Skin epidermis (tissue), 12 donors: ENCODE measurements at regions not wholly inside any gene's neighbourhood (a gene's known extent, or its start where the extent isn't known, plus 50 kb on each side); places are given as distances from the start of the nearest gene placed in this dataset.

Experiments
- H3K27ac ChIP-seq, 21 experiments: fragments of 200-600 bp; sonication (generic) in 11 of 21; one replicate each; pipeline ENCODE4 v1.5.0; 2020; ENCODE audit warnings: mild to moderate bottlenecking in 3 of 21, inconsistent platforms in 2 of 21, moderate library complexity in 2 of 21
- H3K4me3 ChIP-seq, 7 experiments: fragments of 200-600 bp; sonication (generic) in 2 of 7; one replicate each; pipeline ENCODE4 v1.5.0; 2020; ENCODE audit warnings: inconsistent platforms in 2 of 7, mild to moderate bottlenecking in 2 of 7, moderate library complexity in 1 of 7

GRCh38 chr5:158487664-158488063 is 612.1 kb downstream of the EBF1 start:
- no peak overlapping the region for H3K27ac ChIP-seq
- H3K4me3 ChIP-seq = no peak overlapping the region

GRCh38 chr5:158487156-158487555 is 612.6 kb downstream of the EBF1 start:
- H3K27ac ChIP-seq = peak overlapping the region in 3 of 21 experiments; percentile 18 to 76 (median 62)
- H3K4me3 ChIP-seq = no peak overlapping the region

GRCh38 chr5:158486566-158486965 is 613.1 kb downstream of the EBF1 start:
- Histone ChIP-seq H3K4me3 (no peak overlapping the region), H3K27ac (peak overlapping the region in 5 of 21 experiments; percentile 18 to 76 (median 62))

- H3K27ac ChIP-seq = peak overlapping the region in 19 of 21 experiments; percentile 6 to 76 (median 52)
- no peak overlapping the region for H3K4me3 ChIP-seq
These were observed 614.1 kb downstream of the EBF1 start for GRCh38 chr5:158485604-158486081.

GRCh38 chr5:158485047-158485446 is 614.7 kb downstream of the EBF1 start:
- Histone ChIP-seq H3K4me3 (no peak overlapping the region), H3K27ac (peak overlapping the region in 18 of 21 experiments; percentile 6 to 76 (median 55))

GRCh38 chr5:158484150-158484549 is 615.6 kb downstream of the EBF1 start:
- H3K4me3 ChIP-seq = no peak overlapping the region
- peak overlapping the region in 11 of 21 experiments; percentile 16 to 76 (median 24) for H3K27ac ChIP-seq

- peak overlapping the region in 11 of 21 experiments; percentile 13 to 76 (median 24) for H3K27ac ChIP-seq
- no peak overlapping the region for H3K4me3 ChIP-seq
These were observed 616.3 kb downstream of the EBF1 start for GRCh38 chr5:158483281-158483860.

GRCh38 chr5:158482125-158482524 is 617.6 kb downstream of the EBF1 start:
- H3K27ac ChIP-seq = no peak overlapping the region
- H3K4me3 ChIP-seq = no peak overlapping the region

GRCh38 chr5:158478139-158478538 is 619.2 kb upstream of the CLINT1 start:
- no peak overlapping the region for H3K4me3 ChIP-seq
- H3K27ac ChIP-seq = no peak overlapping the region

- Histone ChIP-seq H3K27ac (no peak overlapping the region), H3K4me3 (no peak overlapping the region)
These were observed 618.3 kb upstream of the CLINT1 start for GRCh38 chr5:158477214-158477613.

- Histone ChIP-seq H3K27ac (no peak overlapping the region), H3K4me3 (no peak overlapping the region)
These were observed 614.2 kb upstream of the CLINT1 start for GRCh38 chr5:158473016-158473635.

GRCh38 chr5:158471535-158471924 is 612.6 kb upstream of the CLINT1 start:
- H3K27ac ChIP-seq = no peak overlapping the region
- no peak overlapping the region for H3K4me3 ChIP-seq

GRCh38 chr5:158470764-158471534 is 612.0 kb upstream of the CLINT1 start:
- Histone ChIP-seq H3K4me3 (no peak overlapping the region), H3K27ac (no peak overlapping the region)

- Histone ChIP-seq H3K27ac (no peak overlapping the region), H3K4me3 (no peak overlapping the region)
These were observed 609.5 kb upstream of the CLINT1 start for GRCh38 chr5:158468444-158468843.

GRCh38 chr5:158466191-158466590 is 607.2 kb upstream of the CLINT1 start:
- H3K27ac ChIP-seq = no peak overlapping the region
- no peak overlapping the region for H3K4me3 ChIP-seq

GRCh38 chr5:158465086-158465972 is 606.4 kb upstream of the CLINT1 start:
- Histone ChIP-seq H3K27ac (peak overlapping the region in 1 of 21 experiments; percentile 41), H3K4me3 (no peak overlapping the region)

GRCh38 chr5:158464383-158464782 is 605.4 kb upstream of the CLINT1 start:
- Histone ChIP-seq H3K4me3 (no peak overlapping the region), H3K27ac (peak overlapping the region in 1 of 21 experiments; percentile 41)

GRCh38 chr5:158463938-158464337 is 605.0 kb upstream of the CLINT1 start:
- no peak overlapping the region for H3K4me3 ChIP-seq
- no peak overlapping the region for H3K27ac ChIP-seq

GRCh38 chr5:158463188-158463587 is 604.2 kb upstream of the CLINT1 start:
- Histone ChIP-seq H3K27ac (no peak overlapping the region), H3K4me3 (no peak overlapping the region)
